Loucy (cell line): ENCODE measurements at regions not wholly inside any gene's neighbourhood (a gene's known extent, or its start where the extent isn't known, plus 50 kb on each side); places are given as distances from the start of the nearest gene placed in this dataset.

Experiments used
- H2AFZ ChIP-seq: fragments of 200-600 bp; sonication (generic); 2 replicates; pipeline ENCODE4 v1.6.0; 2016; ENCODE audit warnings: antibody characterized with exemption, mild to moderate bottlenecking, low read length, moderate library complexity
- H3F3A ChIP-seq: fragments of 200-600 bp; 2 replicates; pipeline ENCODE4 v1.6.0; 2016; ENCODE audit warnings: antibody characterized with exemption, low read depth, mild to moderate bottlenecking
- H3K27me3 ChIP-seq: fragments of 200-600 bp; sonication (generic); 2 replicates; pipeline ENCODE4 v1.6.1; 2014; ENCODE audit warnings: low read length, mild to moderate bottlenecking; ENCODE audit not compliant: insufficient read depth, poor library complexity, severe bottlenecking
- H3K36me3 ChIP-seq: fragments of 200-600 bp; sonication (generic); 2 replicates; pipeline ENCODE4 v1.6.1; 2016; ENCODE audit warnings: low read length; ENCODE audit not compliant: insufficient read depth
- H3K4me1 ChIP-seq: fragments of 200-600 bp; sonication (generic); 2 replicates; pipeline ENCODE4 v1.5.1; 2014; ENCODE audit warnings: low read length, mild to moderate bottlenecking; ENCODE audit not compliant: insufficient read depth, poor library complexity, severe bottlenecking
- H3K4me2 ChIP-seq: fragments of 200-600 bp; sonication (generic); 2 replicates; pipeline ENCODE4 v1.6.0; 2014; ENCODE audit warnings: antibody characterized with exemption, low read length, low read depth, mild to moderate bottlenecking; ENCODE audit not compliant: poor library complexity, severe bottlenecking
- H3K4me3 ChIP-seq: fragments of 200-600 bp; sonication (generic); 2 replicates; pipeline ENCODE4 v1.5.1; 2014; ENCODE audit warnings: low read length, mild to moderate bottlenecking, mixed read lengths; ENCODE audit not compliant: poor library complexity, severe bottlenecking
- H3K79me2 ChIP-seq: fragments of 200-600 bp; sonication (generic); 2 replicates; pipeline ENCODE4 v1.6.1; 2014; ENCODE audit warnings: low read length; ENCODE audit not compliant: insufficient read depth
- H3K9ac ChIP-seq: fragments of 200-600 bp; sonication (generic); 2 replicates; pipeline ENCODE4 v1.6.0; 2014; ENCODE audit warnings: mild to moderate bottlenecking, low read depth, low read length, moderate library complexity; ENCODE audit not compliant: poor library complexity, severe bottlenecking
- H3K9me2 ChIP-seq: fragments of 200-600 bp; sonication (generic); replicated peaks from 2 replicates; pipeline ENCODE4 v1.6.1; 2016; ENCODE audit warnings: low read depth, low read length, mixed read lengths
- H3K9me3 ChIP-seq: fragments of 200-600 bp; sonication (generic); 2 replicates; pipeline ENCODE4 v1.6.1; 2014; ENCODE audit warnings: mild to moderate bottlenecking, antibody characterized with exemption, low read length, low read depth; ENCODE audit not compliant: insufficient read depth
- H4K20me1 ChIP-seq: fragments of 200-600 bp; sonication (generic); 2 replicates; pipeline ENCODE4 v1.6.0; 2014; ENCODE audit warnings: antibody characterized with exemption, low read length, mild to moderate bottlenecking; ENCODE audit not compliant: insufficient read depth, poor library complexity, severe bottlenecking
- EZH2phosphoT487 ChIP-seq: fragments of 200-600 bp; IDR thresholded peaks from 2 replicates; pipeline ENCODE4 v1.6.1; 2018; ENCODE audit warnings: antibody characterized with exemption, mild to moderate bottlenecking, moderate library complexity, borderline replicate concordance
- TF ChIP-seq, protein P1 (sequence below): fragments of 200-600 bp; sonication (generic); conservative IDR thresholded peaks from 2 replicates; pipeline ENCODE4 v1.5.1; 2014; ENCODE audit warnings: mild to moderate bottlenecking, antibody characterized with exemption, low read length

- H2AFZ ChIP-seq = no peak overlapping the region
- no peaks in the 10 kb centered on the region for H4K20me1 ChIP-seq
- H3F3A ChIP-seq = no peaks in the 10 kb centered on the region
- no peaks in the 10 kb centered on the region for H3K4me1 ChIP-seq
- no peaks in the 10 kb centered on the region for H3K9me3 ChIP-seq
- no peak for TF ChIP-seq EZH2phosphoT487
- TF ChIP-seq, protein P1, sequence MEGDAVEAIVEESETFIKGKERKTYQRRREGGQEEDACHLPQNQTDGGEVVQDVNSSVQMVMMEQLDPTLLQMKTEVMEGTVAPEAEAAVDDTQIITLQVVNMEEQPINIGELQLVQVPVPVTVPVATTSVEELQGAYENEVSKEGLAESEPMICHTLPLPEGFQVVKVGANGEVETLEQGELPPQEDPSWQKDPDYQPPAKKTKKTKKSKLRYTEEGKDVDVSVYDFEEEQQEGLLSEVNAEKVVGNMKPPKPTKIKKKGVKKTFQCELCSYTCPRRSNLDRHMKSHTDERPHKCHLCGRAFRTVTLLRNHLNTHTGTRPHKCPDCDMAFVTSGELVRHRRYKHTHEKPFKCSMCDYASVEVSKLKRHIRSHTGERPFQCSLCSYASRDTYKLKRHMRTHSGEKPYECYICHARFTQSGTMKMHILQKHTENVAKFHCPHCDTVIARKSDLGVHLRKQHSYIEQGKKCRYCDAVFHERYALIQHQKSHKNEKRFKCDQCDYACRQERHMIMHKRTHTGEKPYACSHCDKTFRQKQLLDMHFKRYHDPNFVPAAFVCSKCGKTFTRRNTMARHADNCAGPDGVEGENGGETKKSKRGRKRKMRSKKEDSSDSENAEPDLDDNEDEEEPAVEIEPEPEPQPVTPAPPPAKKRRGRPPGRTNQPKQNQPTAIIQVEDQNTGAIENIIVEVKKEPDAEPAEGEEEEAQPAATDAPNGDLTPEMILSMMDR = no peak
- H3K27me3 ChIP-seq = no peaks in the 10 kb centered on the region
- no peak overlapping the region for H3K4me3 ChIP-seq
- H3K4me2 ChIP-seq = no peak overlapping the region
- no peak overlapping the region for H3K9ac ChIP-seq
- H3K9me2 ChIP-seq = no peaks in the 10 kb centered on the region
- H3K36me3 ChIP-seq = no peaks in the 10 kb centered on the region
- no peaks in the 10 kb centered on the region for H3K79me2 ChIP-seq
Measured at GRCh38 chr16:5730783-5731182, 633.2 kb upstream of the EEF2KMT start.

GRCh38 chr16:5722116-5722619 lies 624.6 kb upstream of the EEF2KMT start:
- no peak overlapping the region for H2AFZ ChIP-seq

DNA sequence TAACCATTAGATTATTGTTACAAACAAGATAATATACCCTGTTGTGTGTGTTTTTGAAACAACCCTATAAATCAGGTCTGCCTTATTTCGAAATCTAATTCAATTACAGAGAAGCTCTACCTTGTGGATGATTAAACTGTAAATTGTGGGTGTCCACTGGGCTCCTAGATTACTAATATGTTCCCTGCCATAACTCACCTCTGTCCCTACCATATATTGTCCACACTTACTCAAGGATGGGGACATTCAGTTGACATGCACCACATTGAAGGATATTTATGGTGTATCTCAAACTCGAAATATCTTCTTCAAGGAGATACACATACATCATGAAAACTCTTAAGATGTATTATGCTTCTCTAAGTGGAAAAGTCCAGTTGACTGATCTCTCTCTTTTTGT lies 617.6 kb upstream of the EEF2KMT start:
- H4K20me1 ChIP-seq = no peaks in the 10 kb centered on the region
- no peaks in the 10 kb centered on the region for H3K27me3 ChIP-seq
- no peaks in the 10 kb centered on the region for H3K9me3 ChIP-seq
- no peak overlapping the region for H3K9ac ChIP-seq
- no peak overlapping the region for H2AFZ ChIP-seq
- H3K4me3 ChIP-seq = no peak overlapping the region
- no peaks in the 10 kb centered on the region for H3K9me2 ChIP-seq
- H3K4me2 ChIP-seq = no peak overlapping the region
- TF ChIP-seq, protein P1 = no peak
- no peak for TF ChIP-seq EZH2phosphoT487
- no peaks in the 10 kb centered on the region for H3F3A ChIP-seq
- H3K36me3 ChIP-seq = no peaks in the 10 kb centered on the region
- H3K4me1 ChIP-seq = no peaks in the 10 kb centered on the region
- H3K79me2 ChIP-seq = no peaks in the 10 kb centered on the region

More at GRCh38 chr16:5722116-5722619, 624.6 kb upstream of the EEF2KMT start:
- Histone ChIP-seq H3K4me2 (no peak overlapping the region), H3F3A (no peaks in the 10 kb centered on the region), H3K9ac (no peak overlapping the region), H3K9me3 (no peaks in the 10 kb centered on the region), H3K9me2 (no peaks in the 10 kb centered on the region), H3K36me3 (no peaks in the 10 kb centered on the region), H4K20me1 (no peaks in the 10 kb centered on the region), H3K4me3 (no peak overlapping the region), H3K79me2 (no peaks in the 10 kb centered on the region), H3K27me3 (no peaks in the 10 kb centered on the region), H3K4me1 (no peaks in the 10 kb centered on the region)
- TF ChIP-seq, protein P1 = no peak
- no peak for TF ChIP-seq EZH2phosphoT487
